ENCODE measurements at regions not wholly inside any gene's neighbourhood (a gene's known extent, or its start where the extent isn't known, plus 50 kb on each side); places are given as distances from the start of the nearest gene placed in this dataset.

- no peak for TF ChIP-seq TAF1 (IDR thresholded peaks at IDR 0.05; ENCODE audit: borderline replicate concordance, insufficient read depth, low read length)
- no peak for TF ChIP-seq REST (IDR thresholded peaks at IDR 0.05; ENCODE audit: insufficient read depth in 1 of 2, low read depth in 2 of 2, low read length in 2 of 2)
- no peak for TF ChIP-seq FOXP2 (optimal IDR thresholded peaks at IDR 0.05; ENCODE audit: borderline replicate concordance, extremely low read depth, extremely low read length, insufficient read depth)
These were observed 91.6 kb downstream of the TBX19 start for GRCh38 chr1:168372307-168372706.
